ENCODE measurements at regions not wholly inside any gene's neighbourhood (a gene's known extent, or its start where the extent isn't known, plus 50 kb on each side); places are given as distances from the start of the nearest gene placed in this dataset.

DNA sequence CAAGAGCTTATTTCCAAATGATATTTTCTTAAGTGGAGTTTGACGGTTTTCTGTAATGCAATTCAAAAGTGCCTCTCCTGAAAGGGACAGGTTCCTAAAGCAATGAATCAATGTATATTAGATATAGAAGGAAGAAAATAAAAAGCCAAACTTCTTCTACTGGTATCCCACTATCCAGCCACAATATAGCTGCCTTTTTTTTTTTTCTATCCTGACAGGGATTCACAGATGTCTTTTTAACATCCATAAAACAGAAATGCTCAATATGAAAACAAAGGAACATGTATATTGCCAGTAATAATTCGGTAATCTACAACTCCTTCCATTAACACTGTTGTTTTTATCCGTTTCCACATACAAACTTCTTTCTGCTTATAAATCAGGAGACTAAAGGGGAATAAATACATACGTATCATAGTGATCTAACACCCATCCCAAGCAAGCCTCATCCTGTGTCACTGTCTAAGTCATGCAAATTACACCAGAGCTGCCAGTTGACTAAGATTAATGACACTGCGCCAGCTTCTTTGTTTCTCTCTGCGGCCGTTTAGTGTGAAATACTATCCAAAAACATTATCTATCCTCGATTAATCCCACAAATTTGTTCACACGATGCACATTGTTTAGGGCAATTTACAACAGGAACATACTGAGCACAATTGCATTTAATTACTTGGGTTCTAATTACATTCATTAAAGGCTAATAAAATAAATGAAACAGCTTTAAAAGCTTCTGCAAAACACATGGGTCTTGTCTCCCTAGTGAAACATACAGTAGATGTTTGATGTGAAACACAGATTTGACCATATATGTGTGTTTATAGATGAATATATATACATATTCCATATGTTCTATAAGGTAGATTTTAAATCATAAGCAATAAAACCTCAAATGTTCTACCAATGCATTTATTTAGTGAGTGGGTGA is 51.9 kb upstream of the CDIN1 start:
- POLR2A ChIA-PET, result no interaction called here
- TF ChIP-seq CTCF (IDR thresholded peaks at IDR 0.05; ENCODE audit: insufficient read depth, low read length, missing control alignments), result no peak
- no peak overlapping the region for H3K4me3 ChIP-seq (ENCODE audit: low read depth, low read length)
- CTCF ChIA-PET, result no interaction called here
- DNase-seq (ENCODE audit: low read depth, low spot score), result no peak

GRCh38 chr15:36529296-36530011 is 50.0 kb upstream of the CDIN1 start:
- CTCF ChIA-PET, result no interaction called here
- POLR2A ChIA-PET, result no interaction called here
- no peak overlapping the region for H3K4me3 ChIP-seq (ENCODE audit: low read depth, low read length)
- DNase-seq (ENCODE audit: low read depth, low spot score), result no peak
- no peak for TF ChIP-seq CTCF (IDR thresholded peaks at IDR 0.05; ENCODE audit: insufficient read depth, low read length, missing control alignments)

Data from AG04449 (cell line).